ENCODE measurements at regions not wholly inside any gene's neighbourhood (a gene's known extent, or its start where the extent isn't known, plus 50 kb on each side); places are given as distances from the start of the nearest gene placed in this dataset.
"Not testable (repeated sequence)": the region's sequence is repeated elsewhere in the genome, so short reads cannot be mapped to it uniquely, and the experiment has no call there.

DNA sequence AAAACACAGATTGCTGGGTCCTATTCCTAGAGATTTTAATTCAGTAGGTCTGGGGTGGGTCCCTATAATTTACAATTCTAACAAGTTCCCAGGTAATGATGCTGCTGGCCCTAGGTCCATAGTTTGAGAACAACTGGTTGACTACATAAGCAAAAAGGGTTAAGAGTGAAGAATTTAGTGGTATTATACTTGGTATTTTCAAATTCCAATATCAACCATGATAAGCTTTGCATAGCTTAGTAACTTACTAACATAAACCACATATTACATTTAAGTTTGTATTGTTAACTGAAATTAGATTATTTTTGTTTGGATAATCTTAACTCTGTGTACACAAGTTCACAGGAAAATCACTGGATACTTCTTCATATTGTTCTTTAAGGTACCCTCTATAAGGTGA is 862.9 kb upstream of the ACVR2A start:
- DNase-seq (ENCODE audit: low read depth, low spot score) = no peak

DNA sequence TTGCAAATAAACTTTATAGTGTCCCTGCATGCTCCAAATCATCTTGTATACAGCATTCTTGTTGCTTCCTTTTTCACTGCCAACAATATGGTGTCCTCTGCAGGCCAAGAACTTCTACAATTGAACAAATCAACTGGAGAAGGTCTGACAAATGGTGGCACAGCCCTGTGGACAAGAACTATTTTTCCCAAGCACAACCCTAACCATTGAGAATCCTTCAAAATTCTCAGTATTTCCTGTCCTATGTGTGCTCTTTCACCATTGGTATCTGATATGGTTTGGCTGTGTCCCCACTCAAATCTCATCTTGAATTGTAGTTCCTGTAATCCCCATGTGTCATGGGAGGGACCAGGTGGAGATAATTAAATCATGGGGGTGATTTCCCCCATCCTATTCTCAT is 865.1 kb upstream of the ACVR2A start:
- no peak for DNase-seq (ENCODE audit: low read depth, low spot score)

DNA sequence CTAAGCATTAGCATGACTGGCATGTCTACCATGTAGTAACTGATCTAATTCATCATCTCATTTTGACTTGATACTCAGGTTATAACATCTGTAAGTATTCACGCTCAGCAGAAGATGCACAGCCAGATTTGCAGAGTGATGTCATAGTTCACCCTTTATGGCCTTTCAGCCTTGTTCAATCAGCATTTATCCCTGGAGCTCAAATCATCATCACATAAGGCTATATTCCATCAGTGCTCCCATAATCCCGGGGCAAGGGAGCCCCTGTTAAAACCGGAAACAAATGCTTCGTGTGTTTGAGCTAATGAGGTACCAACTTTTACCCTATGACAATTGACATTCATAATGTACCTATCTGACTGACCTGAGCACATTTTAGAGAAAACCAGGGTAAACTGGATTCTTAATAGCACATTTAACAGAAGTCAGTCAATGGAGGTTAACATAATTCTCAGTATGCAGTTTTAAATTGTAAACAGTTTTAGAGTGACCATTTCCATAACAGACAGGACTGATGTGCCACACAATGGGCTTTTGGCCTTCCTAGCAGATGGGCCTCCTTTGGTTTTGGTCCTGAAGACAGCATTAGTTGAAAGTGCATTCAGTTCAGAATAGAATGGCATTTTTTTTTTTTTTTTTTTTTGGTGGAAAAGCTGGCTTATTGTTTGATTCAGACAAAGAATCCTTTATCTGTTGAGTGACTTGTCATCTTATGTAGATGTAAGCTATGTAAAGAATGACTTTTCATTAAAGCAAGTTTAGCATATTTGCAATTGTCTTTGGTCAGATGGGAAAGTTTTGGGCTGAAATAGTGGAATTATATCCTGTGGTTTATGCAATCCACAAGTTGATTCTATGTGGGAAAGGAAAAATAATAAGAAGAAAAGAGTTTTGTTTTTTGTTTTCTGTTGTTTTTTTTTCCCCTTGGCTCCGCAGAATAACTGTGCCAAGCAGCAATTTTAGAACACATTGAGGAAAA is 866.0 kb upstream of the ACVR2A start:
- DNase-seq (ENCODE audit: low read depth, low spot score) = no peak

DNA sequence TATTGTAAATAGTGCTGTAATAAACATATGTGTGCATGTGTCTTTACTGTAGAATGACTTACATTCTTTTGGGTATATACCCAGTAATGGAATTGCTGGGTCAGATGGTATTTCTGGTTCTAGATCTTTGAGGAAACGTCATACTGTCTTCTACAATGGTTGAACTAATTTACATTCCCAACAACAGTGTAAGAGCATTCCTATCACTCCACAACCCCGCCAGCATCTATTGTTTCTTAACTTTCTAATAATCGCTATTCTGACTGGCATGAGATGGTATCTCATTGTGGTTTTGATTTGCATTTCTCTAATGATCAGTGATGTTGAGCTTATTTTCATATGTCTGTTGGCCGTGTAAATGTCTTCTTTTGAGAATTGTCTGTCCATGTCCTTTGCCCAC is 873.8 kb upstream of the ACVR2A start:
- DNase-seq (ENCODE audit: low read depth, low spot score) = not testable (repeated sequence)

DNA sequence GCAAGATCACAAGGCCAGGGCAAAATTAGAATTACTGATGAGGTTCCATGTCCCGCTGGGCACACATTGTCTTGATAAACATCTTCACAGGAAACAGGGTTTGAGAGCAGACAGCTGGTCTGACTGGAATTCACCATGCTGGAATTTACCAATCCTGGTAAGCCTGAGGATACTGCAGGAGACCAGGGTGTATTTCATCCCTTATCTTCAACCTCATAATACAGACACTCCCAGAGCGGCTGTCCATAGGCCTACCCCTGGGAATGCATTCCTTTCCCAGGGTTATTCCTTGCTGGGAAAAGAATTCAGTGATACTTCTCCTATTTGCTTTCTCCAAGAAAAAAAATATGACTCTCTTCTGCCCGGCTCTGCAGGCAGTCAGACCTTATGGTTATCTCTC is 875.1 kb upstream of the ACVR2A start:
- DNase-seq (ENCODE audit: low read depth, low spot score) = not testable (repeated sequence)

DNA sequence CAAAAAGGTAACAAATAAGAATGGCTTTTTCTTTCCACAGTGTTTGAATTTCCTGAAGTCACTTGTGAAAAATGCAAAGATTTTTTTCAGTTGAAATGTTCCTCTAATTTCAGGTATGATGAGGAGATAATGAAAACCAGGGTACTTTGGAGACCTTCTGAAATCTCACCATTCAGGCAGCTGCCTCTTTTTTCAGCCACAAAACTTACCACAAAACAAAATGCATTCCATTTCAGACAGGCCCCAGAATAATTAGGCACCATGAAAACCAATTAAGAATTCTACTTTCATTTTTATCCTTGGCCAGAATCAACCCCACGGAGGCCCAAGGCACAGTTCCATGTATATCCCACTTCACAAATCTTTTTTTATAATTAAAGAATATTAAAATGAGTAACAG is 880.3 kb upstream of the ACVR2A start:
- no peak for DNase-seq (ENCODE audit: low read depth, low spot score)

DNA sequence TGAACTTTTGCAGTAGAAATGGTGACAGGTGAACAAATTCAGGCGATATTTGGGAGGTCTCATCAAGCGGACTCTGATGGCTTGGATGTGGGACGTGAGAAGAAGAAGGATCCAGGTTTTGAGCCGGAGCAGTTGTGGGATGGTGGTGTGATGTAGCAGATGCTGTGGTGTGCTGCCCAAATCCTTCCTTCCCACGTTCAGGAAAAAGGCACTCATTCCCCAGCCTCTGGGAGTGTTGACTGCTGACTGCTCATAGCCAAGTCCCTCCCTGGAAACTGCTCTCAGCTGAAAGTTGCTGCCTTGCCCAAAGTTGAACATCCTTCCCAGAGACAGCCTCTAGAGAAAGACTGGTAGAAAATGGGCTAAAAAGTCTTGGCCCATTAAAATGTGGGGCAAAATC is 890.3 kb upstream of the ACVR2A start:
- DNase-seq (ENCODE audit: low read depth, low spot score) = no peak

DNA sequence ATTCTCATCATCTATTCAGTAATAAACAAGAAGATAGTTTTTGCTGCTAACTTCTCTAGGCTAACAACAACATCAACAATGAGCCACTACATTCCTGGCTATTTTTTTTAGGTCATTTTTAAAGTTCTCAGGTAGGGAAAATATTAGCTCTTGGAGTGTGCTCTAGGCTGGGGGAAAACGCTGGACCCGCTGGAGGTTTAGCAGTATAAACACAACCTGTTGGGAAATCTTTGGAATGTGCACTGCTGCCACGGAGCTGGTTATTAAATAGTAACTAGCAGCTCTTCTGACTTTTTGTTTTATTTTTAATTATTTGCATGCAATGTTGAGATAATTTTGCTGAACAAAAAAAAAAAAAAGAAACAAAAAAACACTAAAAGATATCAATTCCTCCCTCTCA is 892.1 kb upstream of the ACVR2A start:
- no peak for DNase-seq (ENCODE audit: low read depth, low spot score)

DNA sequence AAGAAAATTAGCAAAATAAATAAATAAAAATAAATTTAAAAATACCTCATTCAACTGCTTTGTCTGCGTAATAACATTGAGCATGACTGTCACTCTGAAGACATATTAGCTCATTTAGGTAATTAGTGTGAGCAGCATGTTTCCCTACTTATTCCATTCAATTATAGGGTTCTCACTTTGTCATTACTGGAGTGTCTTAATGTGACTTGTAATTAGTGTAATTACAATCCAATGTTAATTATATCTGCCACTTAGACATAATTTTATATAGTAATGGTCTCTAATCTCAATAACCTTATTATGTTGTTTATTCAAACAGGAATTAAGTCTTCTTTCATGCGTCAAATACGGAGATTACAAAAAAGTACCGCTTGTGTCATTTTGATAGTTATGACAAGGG is 893.9 kb upstream of the ACVR2A start:
- DNase-seq (ENCODE audit: low read depth, low spot score) = no peak

DNA sequence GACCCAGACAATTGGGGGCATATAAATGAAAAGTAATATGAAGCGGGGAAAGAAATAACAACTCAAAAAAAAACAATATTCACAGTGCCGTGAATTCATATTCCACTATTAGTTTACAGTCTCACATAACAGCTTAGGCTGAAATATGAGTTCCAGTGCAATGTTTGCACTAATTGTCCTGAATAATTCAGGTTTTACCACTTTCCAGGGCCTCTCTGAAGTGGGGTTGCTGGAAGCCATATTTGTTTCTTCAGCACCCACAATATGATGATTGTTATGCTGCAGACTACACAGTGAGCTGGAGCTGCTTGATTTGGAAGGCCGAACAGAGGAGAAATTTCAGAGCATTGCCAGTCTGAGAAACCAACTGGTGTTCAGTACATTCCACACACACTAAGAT is 894.5 kb upstream of the ACVR2A start:
- DNase-seq (ENCODE audit: low read depth, low spot score) = no peak

DNA sequence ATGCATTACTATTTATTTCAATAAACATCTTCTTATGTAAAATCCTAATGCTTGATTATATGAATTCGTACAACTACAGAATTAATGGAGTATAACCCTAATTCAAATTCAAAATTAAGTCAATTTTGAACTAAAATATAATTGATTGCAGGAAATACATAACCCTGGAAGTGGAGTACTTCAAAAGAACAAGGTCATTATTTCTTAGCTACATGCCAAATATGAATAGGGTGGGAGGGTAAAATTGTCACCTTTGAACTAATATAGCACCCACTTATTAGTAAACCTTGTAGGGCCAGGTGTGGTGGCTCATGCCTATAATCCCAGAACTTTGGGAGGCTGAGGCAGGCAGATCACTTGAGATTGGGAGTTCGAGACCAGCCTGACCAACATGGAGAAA is 895.4 kb upstream of the ACVR2A start:
- DNase-seq (ENCODE audit: low read depth, low spot score) = no peak

DNA sequence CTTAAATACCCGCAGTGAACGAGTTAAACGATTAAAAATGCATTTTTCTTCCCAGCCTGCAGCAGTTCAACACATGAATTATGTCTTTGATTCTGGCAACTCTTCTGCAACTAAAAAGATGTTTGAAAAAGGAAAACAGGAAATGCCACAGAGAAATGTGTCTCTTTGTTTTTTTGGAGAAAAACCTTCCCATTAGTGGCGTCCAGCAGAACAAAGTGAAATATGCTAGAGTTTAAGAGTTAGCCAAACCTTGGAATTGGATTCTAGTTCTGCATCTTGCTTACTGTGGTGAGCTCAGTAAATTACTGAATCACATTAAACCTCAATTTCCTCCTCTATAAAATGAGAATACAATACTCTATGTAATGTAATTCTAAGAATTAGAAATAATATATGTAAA is 900.2 kb upstream of the ACVR2A start:
- no peak for DNase-seq (ENCODE audit: low read depth, low spot score)

DNA sequence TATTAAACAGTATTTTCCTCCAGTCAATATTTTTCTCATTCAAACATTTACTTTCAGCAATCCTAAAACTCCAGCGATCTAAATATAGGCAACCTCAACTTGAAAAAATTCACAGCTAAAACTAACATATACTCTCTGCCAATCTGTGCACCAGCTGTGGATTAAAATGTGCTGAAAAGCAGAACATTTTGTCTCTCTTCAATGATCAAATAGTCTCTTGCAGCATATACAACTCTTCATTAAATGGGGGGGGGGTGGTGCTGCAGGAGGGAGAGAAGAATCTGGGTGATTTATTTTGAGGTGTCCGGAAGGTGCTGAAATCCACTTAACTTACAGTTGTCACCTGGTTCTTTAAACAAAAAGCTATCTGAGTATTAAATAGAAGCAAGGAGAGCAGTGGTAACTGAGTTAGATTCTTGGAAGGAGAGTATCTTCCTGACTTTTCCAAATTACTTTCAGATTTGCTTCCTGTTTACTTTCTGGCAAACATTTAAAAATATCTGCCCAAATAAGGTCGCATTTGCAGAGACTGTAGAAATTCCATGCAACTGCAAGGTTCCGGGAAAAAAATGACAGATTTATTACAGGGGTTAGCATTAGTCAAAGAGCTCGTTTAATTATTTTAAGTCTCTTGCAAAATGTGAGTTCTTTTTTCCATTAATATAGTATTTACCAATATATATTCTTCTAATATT is 904.7 kb upstream of the ACVR2A start:
- DNase-seq (ENCODE audit: low read depth, low spot score) = no peak

DNA sequence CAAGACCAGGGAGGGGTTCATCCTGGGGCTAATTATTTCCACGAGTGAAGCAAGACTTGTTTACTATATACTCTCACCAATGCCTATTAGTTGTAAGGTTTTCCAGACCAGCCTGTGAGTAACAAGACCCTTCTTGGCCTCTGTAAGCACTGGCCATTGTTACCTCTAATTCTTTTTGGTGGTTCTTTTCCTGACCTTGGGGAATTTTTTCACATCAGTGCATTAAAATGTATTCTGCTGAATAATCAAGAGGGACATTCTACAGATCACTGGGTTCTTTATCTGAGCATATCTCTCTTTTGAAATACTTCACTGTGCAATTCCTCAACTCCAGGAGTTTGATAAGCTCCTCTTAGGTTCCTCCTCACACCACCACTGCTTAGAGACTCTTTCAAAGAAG is 909.9 kb upstream of the ACVR2A start:
- DNase-seq (ENCODE audit: low read depth, low spot score) = no peak

DNA sequence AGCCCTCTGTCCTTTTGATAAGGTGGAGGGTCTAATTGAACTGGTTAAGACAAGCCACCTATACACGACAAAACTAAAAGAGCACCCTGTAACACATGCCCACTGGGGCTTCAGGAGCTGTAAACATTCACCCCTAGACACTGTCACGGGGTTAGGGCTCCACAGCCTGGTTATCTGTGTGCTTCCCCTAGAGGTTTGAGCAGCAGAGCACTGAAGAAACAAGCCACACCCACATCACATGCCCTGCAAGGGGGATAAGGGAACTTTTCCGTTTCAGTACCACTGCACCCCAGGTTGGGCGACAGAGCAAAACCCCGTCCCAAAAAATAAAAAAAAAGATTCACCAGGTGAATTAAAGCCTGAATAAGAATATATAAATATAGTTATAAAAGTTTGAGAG is 913.7 kb upstream of the ACVR2A start:
- no peak for DNase-seq (ENCODE audit: low read depth, low spot score)

DNA sequence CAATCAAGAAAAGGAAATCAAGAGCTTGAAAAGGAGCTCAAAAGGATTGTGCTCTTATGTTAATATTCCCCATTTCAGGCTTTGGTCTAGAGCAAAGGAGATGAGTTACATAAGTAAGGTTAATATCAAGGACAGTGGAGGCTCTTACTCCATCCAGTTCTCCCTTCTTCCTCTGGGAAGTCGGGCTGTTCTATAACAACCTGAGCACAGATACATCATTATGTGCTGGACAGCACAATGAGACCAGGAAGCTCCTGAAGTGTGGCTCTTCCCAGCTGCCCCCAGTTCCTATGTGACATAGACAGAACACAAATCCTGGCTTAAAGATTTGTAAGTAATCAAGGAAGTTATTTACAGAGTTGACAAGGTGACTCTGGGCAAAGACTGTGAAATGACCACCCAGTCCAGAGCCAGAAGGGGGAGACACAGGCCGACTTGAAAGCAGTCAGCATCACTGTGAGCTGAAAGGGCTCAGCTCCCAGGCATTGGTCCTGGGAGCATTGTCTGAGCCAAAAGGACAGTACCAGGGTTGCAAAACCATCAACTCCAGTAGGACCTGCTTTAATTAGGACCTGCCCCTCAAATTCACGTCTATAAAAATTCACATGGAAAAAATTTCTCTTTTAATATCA is 917.6 kb upstream of the ACVR2A start:
- DNase-seq (ENCODE audit: low read depth, low spot score) = peak; percentile 33

DNA sequence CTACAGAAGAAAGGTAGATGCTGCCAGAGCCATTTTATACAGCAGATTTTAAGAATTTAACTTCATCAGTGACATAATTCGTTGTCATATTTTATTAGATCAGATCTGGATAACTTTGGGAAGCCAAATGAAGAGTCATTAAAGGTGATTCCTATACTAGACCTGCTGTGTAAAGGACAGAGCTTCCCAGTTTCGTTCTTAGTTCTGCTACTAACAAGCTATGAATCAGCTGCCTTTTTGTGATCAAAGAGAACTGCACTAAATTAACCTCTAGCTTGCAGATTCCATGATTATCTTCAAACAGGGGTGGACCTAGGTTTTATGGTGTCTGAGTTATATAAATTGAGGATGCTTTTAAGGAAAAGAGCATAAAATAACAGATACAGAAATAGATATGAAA is 926.5 kb upstream of the ACVR2A start:
- DNase-seq (ENCODE audit: low read depth, low spot score) = no peak

DNA sequence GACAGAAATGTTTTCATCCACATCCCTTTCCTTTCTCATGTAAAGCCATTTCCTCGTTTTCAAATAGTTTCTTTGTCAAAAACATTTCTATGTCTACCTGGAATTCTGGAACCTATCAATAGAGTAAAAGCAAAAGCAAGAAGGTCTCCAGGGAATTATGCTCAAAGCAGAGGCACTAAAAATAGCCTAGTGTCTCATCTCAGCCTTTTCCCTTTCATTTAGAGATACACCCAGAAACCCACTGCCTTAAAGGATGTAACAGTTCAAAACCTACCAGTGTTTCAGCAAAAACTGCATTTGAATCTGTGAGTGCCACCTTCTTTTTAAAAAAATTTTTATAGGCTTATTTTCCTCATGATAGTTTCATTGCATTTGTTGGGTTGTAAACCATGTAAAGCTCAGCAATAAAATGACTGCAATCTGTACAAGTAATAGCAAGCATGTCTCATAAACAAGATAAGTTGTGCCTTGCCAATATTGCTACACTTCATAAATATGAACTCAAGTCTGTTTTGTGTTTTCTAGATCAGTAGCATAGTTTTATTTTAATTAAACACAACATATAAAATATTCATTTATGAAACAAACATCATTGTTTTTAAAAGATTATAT is 927.3 kb upstream of the ACVR2A start:
- no peak for DNase-seq (ENCODE audit: low read depth, low spot score)

DNA sequence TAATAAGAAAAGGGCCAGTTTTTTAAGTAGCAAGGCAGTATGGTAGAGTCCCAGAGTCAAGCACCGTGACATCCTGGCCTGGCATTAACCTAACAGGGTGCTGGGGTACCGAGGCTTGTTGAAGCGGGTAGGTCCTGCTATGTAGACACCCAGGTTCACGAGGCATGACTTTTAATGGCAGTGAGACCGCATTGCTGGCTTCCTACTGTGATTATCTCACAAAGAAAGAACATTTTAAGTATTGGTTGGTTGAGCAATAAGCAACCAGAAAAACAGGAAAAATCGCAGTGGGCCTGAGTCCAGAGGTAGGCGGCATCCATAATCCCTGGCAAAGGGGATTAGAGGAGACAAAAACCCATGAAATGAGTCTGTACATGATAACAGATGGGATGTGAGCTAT is 927.9 kb upstream of the ACVR2A start:
- DNase-seq (ENCODE audit: low read depth, low spot score) = no peak

DNA sequence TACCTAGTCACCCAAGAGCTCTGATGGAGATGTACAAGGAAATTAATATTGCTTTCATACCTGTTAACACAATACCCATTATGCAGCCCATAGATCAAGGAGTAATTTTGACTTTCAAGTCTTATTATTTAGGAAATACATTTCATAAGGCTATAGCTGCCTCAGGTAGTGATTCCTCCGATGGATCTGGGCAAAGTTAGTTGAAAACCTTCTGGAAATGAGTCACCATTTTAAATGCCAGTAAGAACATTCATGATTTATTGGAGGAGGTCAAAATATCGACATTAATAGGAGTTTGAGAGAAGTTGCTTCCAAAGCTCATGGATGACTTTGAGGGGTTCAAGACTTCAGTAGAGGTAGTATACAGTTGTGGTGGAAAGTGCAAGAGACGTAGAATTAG is 931.4 kb upstream of the ACVR2A start:
- no peak for DNase-seq (ENCODE audit: low read depth, low spot score)

DNA sequence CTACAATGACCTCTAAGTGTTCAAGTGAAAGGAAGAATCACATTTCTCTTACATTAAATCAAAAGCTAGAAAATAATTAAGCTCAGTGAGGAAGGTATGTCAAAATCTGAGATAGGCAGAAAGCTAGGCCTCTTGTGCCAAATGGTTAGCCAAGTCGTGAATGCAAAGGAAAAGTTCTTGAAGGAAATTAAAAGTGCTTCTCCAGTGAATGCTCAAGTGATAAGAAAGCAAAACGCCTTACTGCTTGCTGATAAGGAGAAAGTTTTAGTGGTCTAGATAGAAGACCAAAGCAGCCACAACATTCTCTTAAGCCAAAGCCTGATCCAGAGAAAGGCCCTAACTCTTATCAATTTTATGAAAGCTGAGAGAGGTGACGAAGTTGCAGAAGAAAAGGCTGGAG is 932.3 kb upstream of the ACVR2A start:
- no peak for DNase-seq (ENCODE audit: low read depth, low spot score)

DNA sequence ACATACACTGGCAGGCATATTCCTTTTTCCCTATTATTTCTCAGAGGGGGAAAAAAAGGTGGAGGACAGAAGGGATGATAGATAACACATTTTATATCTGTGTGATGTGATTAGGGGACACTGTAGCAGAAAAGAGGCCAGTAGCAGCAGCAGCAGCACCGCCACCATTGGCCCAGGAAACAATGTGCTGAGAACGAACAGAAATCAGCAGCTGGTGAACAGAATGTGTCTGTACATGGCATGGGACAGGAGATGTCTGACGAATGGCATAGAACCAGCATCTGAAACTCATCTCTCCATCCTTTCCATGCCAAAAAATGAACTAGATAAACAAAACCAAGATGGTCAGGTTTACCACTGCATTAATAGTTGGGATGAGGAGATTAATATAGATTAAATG is 936.1 kb upstream of the ACVR2A start:
- no peak for DNase-seq (ENCODE audit: low read depth, low spot score)
